SKM-1 (cell line): ENCODE measurements at regions not wholly inside any gene's neighbourhood (a gene's known extent, or its start where the extent isn't known, plus 50 kb on each side); places are given as distances from the start of the nearest gene placed in this dataset.
"Not testable (repeated sequence)": the region's sequence is repeated elsewhere in the genome, so short reads cannot be mapped to it uniquely, and the experiment has no call there.

ENCODE experiments used
- DNase-seq: peaks from one replicate; lab custom pipeline; 2025; ENCODE audit not compliant: unreplicated experiment; lab: John Stamatoyannopoulos, UW

- DNase-seq: no peak
Observed at GRCh38 chr3:81063896-81064295, 697.5 kb downstream of the GBE1 start.

GRCh38 chr3:81051133-81051532 lies 710.3 kb downstream of the GBE1 start:
- not testable (repeated sequence) for DNase-seq

- DNase-seq: no peak
Observed at GRCh38 chr3:81048058-81048665, 713.3 kb downstream of the GBE1 start.

- DNase-seq: no peak
Observed at GRCh38 chr3:81045976-81046375, 715.5 kb downstream of the GBE1 start.

- no peak for DNase-seq
Observed at GRCh38 chr3:81045246-81045645, 716.2 kb downstream of the GBE1 start.

GRCh38 chr3:81043660-81044199 lies 717.7 kb downstream of the GBE1 start:
- no peak for DNase-seq

- no peak for DNase-seq
Observed at GRCh38 chr3:81043009-81043408, 718.4 kb downstream of the GBE1 start.

- no peak for DNase-seq
Observed at GRCh38 chr3:81041331-81041730, 720.1 kb downstream of the GBE1 start.

- DNase-seq: no peak
Observed at GRCh38 chr3:81040107-81040506, 721.3 kb downstream of the GBE1 start.

- no peak for DNase-seq
Observed at GRCh38 chr3:81033684-81034083, 727.8 kb downstream of the GBE1 start.

GRCh38 chr3:81033185-81033584 lies 728.3 kb downstream of the GBE1 start:
- DNase-seq: no peak

GRCh38 chr3:81029861-81030260 lies 731.6 kb downstream of the GBE1 start:
- DNase-seq: no peak

GRCh38 chr3:81027344-81027743 lies 734.1 kb downstream of the GBE1 start:
- no peak for DNase-seq

GRCh38 chr3:81024560-81024959 lies 736.9 kb downstream of the GBE1 start:
- no peak for DNase-seq

GRCh38 chr3:81022339-81022738 lies 739.1 kb downstream of the GBE1 start:
- no peak for DNase-seq

- no peak for DNase-seq
Observed at GRCh38 chr3:81013360-81013759, 748.1 kb downstream of the GBE1 start.

GRCh38 chr3:81005992-81006391 lies 755.5 kb downstream of the GBE1 start:
- no peak for DNase-seq

GRCh38 chr3:81003817-81004216 lies 757.6 kb downstream of the GBE1 start:
- DNase-seq: no peak

- no peak for DNase-seq
Observed at GRCh38 chr3:81003008-81003645, 758.3 kb downstream of the GBE1 start.

- no peak for DNase-seq
Observed at GRCh38 chr3:80999481-80999880, 762.0 kb downstream of the GBE1 start.

- DNase-seq: no peak
Observed at GRCh38 chr3:80998022-80998421, 763.4 kb downstream of the GBE1 start.

- no peak for DNase-seq
Observed at GRCh38 chr3:80997622-80998021, 763.8 kb downstream of the GBE1 start.

- DNase-seq: no peak
Observed at GRCh38 chr3:80994767-80995166, 766.7 kb downstream of the GBE1 start.
